ENCODE measurements at regions not wholly inside any gene's neighbourhood (a gene's known extent, or its start where the extent isn't known, plus 50 kb on each side); places are given as distances from the start of the nearest gene placed in this dataset.

DNA sequence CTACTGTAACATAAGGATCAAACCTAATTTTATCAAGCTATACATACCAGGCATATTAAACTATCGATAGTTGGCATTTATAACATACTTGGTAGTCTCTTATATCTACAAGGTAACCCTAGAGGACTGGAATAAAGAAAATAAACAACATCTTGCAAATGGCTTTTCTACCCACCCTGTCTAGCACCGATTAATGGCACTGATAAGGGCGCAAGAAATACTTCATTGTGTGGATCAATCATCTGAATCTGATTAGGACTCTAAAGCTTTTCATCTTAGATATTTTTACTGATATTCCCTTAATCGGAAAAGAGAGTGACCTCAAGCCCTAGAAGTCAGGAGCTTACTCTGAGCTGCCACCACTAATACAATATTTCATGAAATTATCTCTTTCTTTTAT lies 1461.7 kb upstream of the PIK3C3 start:
- TF ChIP-seq FOXM1 (IDR thresholded peaks at IDR 0.05; ENCODE audit: borderline replicate concordance), result no peak
- TF ChIP-seq, protein P1, sequence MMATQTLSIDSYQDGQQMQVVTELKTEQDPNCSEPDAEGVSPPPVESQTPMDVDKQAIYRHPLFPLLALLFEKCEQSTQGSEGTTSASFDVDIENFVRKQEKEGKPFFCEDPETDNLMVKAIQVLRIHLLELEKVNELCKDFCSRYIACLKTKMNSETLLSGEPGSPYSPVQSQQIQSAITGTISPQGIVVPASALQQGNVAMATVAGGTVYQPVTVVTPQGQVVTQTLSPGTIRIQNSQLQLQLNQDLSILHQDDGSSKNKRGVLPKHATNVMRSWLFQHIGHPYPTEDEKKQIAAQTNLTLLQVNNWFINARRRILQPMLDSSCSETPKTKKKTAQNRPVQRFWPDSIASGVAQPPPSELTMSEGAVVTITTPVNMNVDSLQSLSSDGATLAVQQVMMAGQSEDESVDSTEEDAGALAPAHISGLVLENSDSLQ (IDR thresholded peaks at IDR 0.05), result no peak
- TF ChIP-seq LEF1 (IDR thresholded peaks at IDR 0.05; ENCODE audit: borderline replicate concordance), result no peak
- no peak for TF ChIP-seq FOXK2 (IDR thresholded peaks at IDR 0.05)
- TF ChIP-seq ZNF384 (IDR thresholded peaks at IDR 0.05), result no peak
- no peak for TF ChIP-seq HDGF (IDR thresholded peaks at IDR 0.05; ENCODE audit: borderline replicate concordance)
- TF ChIP-seq ARNT (IDR thresholded peaks at IDR 0.05), result no peak
- TF ChIP-seq BHLHE40 (IDR thresholded peaks at IDR 0.05; ENCODE audit: borderline replicate concordance), result no peak
- no peak for TF ChIP-seq ELF4 (IDR thresholded peaks at IDR 0.05)
- no peak for TF ChIP-seq TARDBP (IDR thresholded peaks at IDR 0.05)

Measured in HEK293T (cell line).